ENCODE measurements at regions not wholly inside any gene's neighbourhood (a gene's known extent, or its start where the extent isn't known, plus 50 kb on each side); places are given as distances from the start of the nearest gene placed in this dataset.

- no peak overlapping the region for H2BK5ac ChIP-seq (ENCODE audit: low read depth, low read length)
- no peak overlapping the region for H2BK120ac ChIP-seq (replicated peaks; ENCODE audit: low read depth, low read length)
- no peak overlapping the region for H2BK20ac ChIP-seq (ENCODE audit: low read length)
- H3K27me3 ChIP-seq (replicated peaks in 1 of 4; ENCODE audit: control insufficient read depth in 3 of 4, extremely low read depth in 1 of 4, insufficient read depth in 3 of 4, low read length in 3 of 4) = no peaks in the 10 kb centered on the region
- H2BK12ac ChIP-seq (ENCODE audit: low read depth, low read length) = no peak overlapping the region
- H3K14ac ChIP-seq (ENCODE audit: insufficient read length) = no peak overlapping the region
- H3K4ac ChIP-seq (replicated peaks; ENCODE audit: insufficient read length, low read depth, low read length) = no peak overlapping the region
- no peak overlapping the region for H4K8ac ChIP-seq (ENCODE audit: extremely low read depth, insufficient read depth, low read length)
- no peaks in the 10 kb centered on the region for H3K79me1 ChIP-seq (ENCODE audit: low read depth, low read length)
- no peak overlapping the region for H3K4me2 ChIP-seq (ENCODE audit: insufficient read depth in 1 of 2, low read depth in 2 of 2, low read length in 2 of 2)
- no peak overlapping the region for H3K56ac ChIP-seq (replicated peaks; ENCODE audit: insufficient read length, low read depth, low read length)
- no peak overlapping the region for H3K23ac ChIP-seq (ENCODE audit: insufficient read length)
- no peaks in the 10 kb centered on the region for H3K23me2 ChIP-seq (ENCODE audit: low read depth, low read length)
- no peak for FAIRE-seq
- no peak overlapping the region for H2AFZ ChIP-seq (ENCODE audit: low read length)
- no peaks in the 10 kb centered on the region for H3K36me3 ChIP-seq (ENCODE audit: control insufficient read depth in 2 of 4, insufficient read depth in 4 of 4, low read length in 3 of 4)
- no peak overlapping the region for H2BK15ac ChIP-seq (ENCODE audit: low read length)
- no peak overlapping the region for H3K9ac ChIP-seq (replicated peaks in 1 of 4; ENCODE audit: extremely low read depth in 1 of 4, low read depth in 3 of 4, low read length in 3 of 4)
- no peaks in the 10 kb centered on the region for H3K9me3 ChIP-seq (ENCODE audit: insufficient read depth in 2 of 2, low read depth in 1 of 2, low read length in 1 of 2)
- no peak for DNase-seq (ENCODE audit: low read depth in 1 of 2, low spot score in 2 of 2)
- no peaks in the 10 kb centered on the region for H4K20me1 ChIP-seq (replicated peaks in 1 of 2; ENCODE audit: control insufficient read depth in 1 of 2, insufficient read depth in 2 of 2, low read length in 2 of 2)
- no peak overlapping the region for H2AK5ac ChIP-seq (ENCODE audit: low read depth, low read length)
- no peak overlapping the region for H3K4me3 ChIP-seq (ENCODE audit: extremely low read depth in 1 of 4, insufficient read depth in 2 of 4, low read depth in 3 of 4, low read length in 4 of 4)
- POLR2A ChIA-PET (ENCODE audit: partially characterized antibody) = no interaction called here
- no peak overlapping the region for H4K5ac ChIP-seq (ENCODE audit: insufficient read length, low read depth, low read length)
- no peak overlapping the region for H3K18ac ChIP-seq (ENCODE audit: extremely low read depth, low read length)
- H3K79me2 ChIP-seq (ENCODE audit: control insufficient read depth in 1 of 2, insufficient read depth in 2 of 2, low read length in 2 of 2) = no peaks in the 10 kb centered on the region
- no peak overlapping the region for H3K27ac ChIP-seq (ENCODE audit: low read depth, low read length)
- H4K91ac ChIP-seq (replicated peaks; ENCODE audit: insufficient read length, low read length) = no peak overlapping the region
- WGBS, 2 experiments (ENCODE audit: extremely low coverage in 1 of 2, insufficient coverage in 1 of 2, insufficient read length in 1 of 2, insufficient replicate concordance in 2 of 2, low coverage in 1 of 2, low lambda C conversion rate in 2 of 2, missing lambda C conversion rate in 1 of 2) = 79% methylated on average over 1 of the region's 1 CpG; no CpG with 5 or more reads in 1 of the 2 experiments
- CTCF ChIA-PET (ENCODE audit: partially characterized antibody) = no interaction called here
- no peak for TF ChIP-seq JUN (IDR thresholded peaks at IDR 0.05; ENCODE audit: low read depth, low read length)
- TF ChIP-seq SRF (IDR thresholded peaks at IDR 0.05; ENCODE audit: low read depth, low read length) = no peak
- no peak for TF ChIP-seq CTCF (IDR thresholded peaks at IDR 0.05; ENCODE audit: control extremely low read depth in 1 of 3, insufficient read depth in 1 of 3, low read depth in 1 of 3, low read length in 3 of 3)
- no peak for TF ChIP-seq SIN3A (conservative IDR thresholded peaks at IDR 0.05 in 1 of 2, IDR thresholded peaks at IDR 0.05 in 1 of 2; ENCODE audit: low read depth in 1 of 2, low read length in 2 of 2)
- TF ChIP-seq CBX5 (IDR thresholded peaks at IDR 0.05; ENCODE audit: low read depth, low read length) = no peak
- TF ChIP-seq BACH1 (IDR thresholded peaks at IDR 0.05; ENCODE audit: low read length) = no peak
- TF ChIP-seq BRCA1 (IDR thresholded peaks at IDR 0.05; ENCODE audit: low read depth, low read length) = no peak
- no peak for TF ChIP-seq JUND (IDR thresholded peaks at IDR 0.05; ENCODE audit: low read length)
- TF ChIP-seq BCL11A (IDR thresholded peaks at IDR 0.05; ENCODE audit: low read depth in 2 of 2, low read length in 2 of 2) = no peak
- H3K4me1 ChIP-seq (replicated peaks in 1 of 4; ENCODE audit: control insufficient read depth in 3 of 4, insufficient read depth in 4 of 4, low read length in 3 of 4) = no peaks in the 10 kb centered on the region
Measured at GRCh38 chr18:39259736-39260135, 1694.1 kb upstream of the CELF4 start.

All from H1 (cell line).